Right lobe of liver (tissue), 4 donors: ENCODE measurements at regions not wholly inside any gene's neighbourhood (a gene's known extent, or its start where the extent isn't known, plus 50 kb on each side); places are given as distances from the start of the nearest gene placed in this dataset.

ENCODE experiments used
- POLR2A ChIP-seq: fragments of 450-650 bp; IDR thresholded peaks from one replicate; pipeline ENCODE4 v1.6.1; 2017; ENCODE audit warnings: antibody characterized with exemption, mild to moderate bottlenecking
- TF ChIP-seq, protein P1 (sequence below), 4 donors: fragments of 200-600 bp in 3 of 4; fragments of 450-650 bp in 1 of 4; IDR thresholded peaks; one replicate each; pipeline versions ENCODE4 v1.5.1 to v1.8.0; 2016 to 2022; ENCODE audit warnings: antibody characterized with exemption in 4 of 4, mild to moderate bottlenecking in 2 of 4
- donor health status: DM: no; HTN: no; CAD: no.
- donor health status: DM: no; HTN: no; CAD: no.
- donor health status: DM: no; HTN: yes; CAD: no.

DNA sequence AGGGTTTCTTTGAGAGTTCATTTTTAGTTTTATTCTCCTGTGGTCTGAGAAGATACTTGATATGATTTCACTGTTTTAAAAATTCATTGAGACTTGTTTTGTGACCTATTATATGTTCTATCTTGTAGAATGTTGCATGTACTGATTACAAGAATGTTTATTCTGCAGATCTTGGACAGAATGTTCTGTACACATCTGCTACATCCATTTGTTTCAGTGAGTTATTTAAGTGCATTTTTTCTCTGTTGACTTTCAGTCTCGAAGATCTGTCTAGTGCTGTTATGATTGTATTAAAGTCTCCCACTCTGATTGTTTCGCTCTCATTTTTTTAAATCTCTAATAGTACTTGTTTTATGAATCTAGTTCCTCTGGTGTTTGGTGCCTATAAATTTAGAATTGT lies 1319.8 kb downstream of the TMEM121 start:
- TF ChIP-seq, protein P1, sequence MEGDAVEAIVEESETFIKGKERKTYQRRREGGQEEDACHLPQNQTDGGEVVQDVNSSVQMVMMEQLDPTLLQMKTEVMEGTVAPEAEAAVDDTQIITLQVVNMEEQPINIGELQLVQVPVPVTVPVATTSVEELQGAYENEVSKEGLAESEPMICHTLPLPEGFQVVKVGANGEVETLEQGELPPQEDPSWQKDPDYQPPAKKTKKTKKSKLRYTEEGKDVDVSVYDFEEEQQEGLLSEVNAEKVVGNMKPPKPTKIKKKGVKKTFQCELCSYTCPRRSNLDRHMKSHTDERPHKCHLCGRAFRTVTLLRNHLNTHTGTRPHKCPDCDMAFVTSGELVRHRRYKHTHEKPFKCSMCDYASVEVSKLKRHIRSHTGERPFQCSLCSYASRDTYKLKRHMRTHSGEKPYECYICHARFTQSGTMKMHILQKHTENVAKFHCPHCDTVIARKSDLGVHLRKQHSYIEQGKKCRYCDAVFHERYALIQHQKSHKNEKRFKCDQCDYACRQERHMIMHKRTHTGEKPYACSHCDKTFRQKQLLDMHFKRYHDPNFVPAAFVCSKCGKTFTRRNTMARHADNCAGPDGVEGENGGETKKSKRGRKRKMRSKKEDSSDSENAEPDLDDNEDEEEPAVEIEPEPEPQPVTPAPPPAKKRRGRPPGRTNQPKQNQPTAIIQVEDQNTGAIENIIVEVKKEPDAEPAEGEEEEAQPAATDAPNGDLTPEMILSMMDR (IDR thresholded peaks at IDR 0.05): no peak
- TF ChIP-seq POLR2A: no peak
